ENCODE measurements at regions not wholly inside any gene's neighbourhood (a gene's known extent, or its start where the extent isn't known, plus 50 kb on each side); places are given as distances from the start of the nearest gene placed in this dataset.

DNA sequence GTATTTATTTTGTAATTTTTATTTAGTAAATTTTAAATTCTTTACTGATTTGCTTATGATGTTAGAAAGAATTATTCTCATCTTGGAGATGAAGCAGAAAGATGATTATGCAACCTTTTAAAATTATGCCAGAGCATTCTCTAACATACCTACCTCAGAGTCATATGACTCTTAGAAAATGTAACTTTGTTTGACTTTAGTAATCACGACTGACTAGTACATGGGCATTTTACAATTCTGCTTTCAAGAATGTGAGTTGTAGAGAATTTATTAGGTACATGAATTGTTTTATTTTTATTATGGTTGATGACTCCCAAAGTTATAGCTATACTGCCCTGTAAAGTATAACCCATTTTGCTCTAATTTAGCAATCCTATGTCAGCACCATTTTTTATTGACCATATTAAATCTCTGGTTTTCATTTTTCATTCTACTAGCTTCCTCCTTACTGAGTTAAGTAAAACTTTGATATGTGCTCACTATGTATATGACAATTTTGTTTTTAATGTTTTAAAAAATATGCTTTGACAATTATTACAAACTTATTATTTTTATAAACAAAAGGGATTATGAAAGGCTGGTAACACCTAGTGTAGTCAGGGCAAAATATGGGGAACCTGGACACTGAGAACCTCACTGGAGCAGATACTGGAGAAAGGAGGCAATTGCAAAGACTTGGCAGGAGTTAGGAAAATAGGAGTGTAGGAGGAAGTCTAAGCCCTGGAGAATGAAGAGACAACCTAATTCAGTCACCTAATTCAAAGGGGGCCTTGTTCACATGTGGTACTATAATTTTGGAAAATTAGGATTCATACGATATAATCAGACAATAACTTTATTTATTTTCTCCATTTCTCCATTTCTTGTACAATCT lies 249.7 kb upstream of the DAB2 start:
- H3K27me3 ChIP-seq (ENCODE audit: control insufficient read depth in 1 of 2, insufficient read depth in 2 of 2, low read length in 2 of 2), result no peaks in the 10 kb centered on the region
- H3K36me3 ChIP-seq (ENCODE audit: insufficient read depth, low read length), result no peaks in the 10 kb centered on the region
- no peaks in the 10 kb centered on the region for H3K9me3 ChIP-seq (ENCODE audit: low read length)
- H3K27ac ChIP-seq (ENCODE audit: low read depth, low read length), result no peak overlapping the region
- H3K9ac ChIP-seq (ENCODE audit: low read length), result no peak overlapping the region
- no peaks in the 10 kb centered on the region for H3K4me1 ChIP-seq (ENCODE audit: insufficient read depth, low read length)
- no peak overlapping the region for H3K4me3 ChIP-seq (ENCODE audit: low read depth in 1 of 2, low read length in 2 of 2)

DNA sequence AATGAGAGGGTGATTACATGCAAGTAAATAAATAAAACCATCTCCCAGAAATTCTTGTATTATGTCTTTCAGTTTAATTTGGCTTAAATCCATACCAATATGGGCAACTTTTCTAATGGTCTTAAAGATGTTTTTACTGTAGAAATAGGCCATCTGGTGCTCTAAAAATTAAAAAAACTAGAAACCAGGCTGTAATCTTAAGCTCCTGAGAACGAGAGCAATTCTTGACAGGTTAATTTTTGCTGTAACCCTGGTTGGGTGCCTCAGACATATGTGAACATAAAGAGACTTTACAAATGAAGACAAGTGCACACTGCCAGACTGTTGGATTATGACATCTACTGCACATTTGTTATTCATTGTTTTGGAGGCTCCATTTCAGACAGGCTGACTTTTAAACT lies 246.8 kb upstream of the DAB2 start:
- H3K4me1 ChIP-seq (ENCODE audit: insufficient read depth, low read length), result no peaks in the 10 kb centered on the region
- H3K27ac ChIP-seq (ENCODE audit: low read depth, low read length), result no peak overlapping the region
- H3K27me3 ChIP-seq (ENCODE audit: control insufficient read depth in 1 of 2, insufficient read depth in 2 of 2, low read length in 2 of 2), result no peaks in the 10 kb centered on the region
- no peaks in the 10 kb centered on the region for H3K36me3 ChIP-seq (ENCODE audit: insufficient read depth, low read length)
- no peak overlapping the region for H3K9ac ChIP-seq (ENCODE audit: low read length)
- H3K4me3 ChIP-seq (ENCODE audit: low read depth in 1 of 2, low read length in 2 of 2), result no peak overlapping the region
- no peaks in the 10 kb centered on the region for H3K9me3 ChIP-seq (ENCODE audit: low read length)

DNA sequence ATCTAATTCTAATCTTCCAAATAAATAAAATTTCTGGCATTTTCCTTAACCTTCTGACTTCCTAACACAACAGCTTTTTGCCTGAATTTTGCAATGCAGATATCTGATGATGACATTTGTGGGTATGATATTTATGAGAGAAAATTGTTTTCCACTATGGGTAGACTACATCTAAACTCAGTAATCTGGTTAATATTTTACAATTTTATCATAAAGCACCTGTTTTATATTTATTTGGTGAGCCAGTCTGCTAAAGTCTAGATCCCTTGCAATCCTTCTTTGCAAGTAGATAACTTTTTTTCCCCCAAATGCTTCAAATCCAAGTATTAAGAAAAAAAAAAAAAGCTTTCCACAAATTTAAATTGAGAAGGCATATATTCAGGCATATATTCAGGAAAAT lies 246.2 kb upstream of the DAB2 start:
- no peak overlapping the region for H3K9ac ChIP-seq (ENCODE audit: low read length)
- no peak overlapping the region for H3K27ac ChIP-seq (ENCODE audit: low read depth, low read length)
- H3K4me3 ChIP-seq (ENCODE audit: low read depth in 1 of 2, low read length in 2 of 2), result no peak overlapping the region
- H3K27me3 ChIP-seq (ENCODE audit: control insufficient read depth in 1 of 2, insufficient read depth in 2 of 2, low read length in 2 of 2), result no peaks in the 10 kb centered on the region
- no peaks in the 10 kb centered on the region for H3K9me3 ChIP-seq (ENCODE audit: low read length)
- no peaks in the 10 kb centered on the region for H3K36me3 ChIP-seq (ENCODE audit: insufficient read depth, low read length)
- no peaks in the 10 kb centered on the region for H3K4me1 ChIP-seq (ENCODE audit: insufficient read depth, low read length)

DNA sequence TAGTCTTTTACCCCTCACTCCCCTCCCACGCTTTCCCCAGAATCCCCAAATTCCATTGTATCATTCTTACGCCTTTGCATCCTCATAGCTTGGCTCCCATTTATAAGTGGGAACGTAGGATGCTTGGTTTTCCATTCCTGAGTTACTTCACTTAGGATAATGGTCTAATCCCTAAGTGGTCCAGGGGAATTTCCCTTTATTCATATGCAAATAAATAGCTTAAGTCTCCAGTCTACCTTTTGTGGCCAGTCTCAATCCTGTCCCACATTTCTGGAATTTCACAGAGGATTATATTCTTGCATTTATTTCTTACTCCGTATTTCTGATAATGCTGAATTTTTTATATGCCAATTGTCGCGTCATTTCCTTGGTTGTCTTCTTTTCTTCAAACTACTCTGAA lies 245.6 kb upstream of the DAB2 start:
- Histone ChIP-seq H3K36me3 (ENCODE audit: insufficient read depth, low read length) (no peaks in the 10 kb centered on the region), H3K27ac (ENCODE audit: low read depth, low read length) (no peak overlapping the region), H3K4me1 (ENCODE audit: insufficient read depth, low read length) (no peaks in the 10 kb centered on the region), H3K27me3 (ENCODE audit: control insufficient read depth in 1 of 2, insufficient read depth in 2 of 2, low read length in 2 of 2) (no peaks in the 10 kb centered on the region), H3K9ac (ENCODE audit: low read length) (no peak overlapping the region), H3K9me3 (ENCODE audit: low read length) (no peaks in the 10 kb centered on the region), H3K4me3 (ENCODE audit: low read depth in 1 of 2, low read length in 2 of 2) (no peak overlapping the region)

DNA sequence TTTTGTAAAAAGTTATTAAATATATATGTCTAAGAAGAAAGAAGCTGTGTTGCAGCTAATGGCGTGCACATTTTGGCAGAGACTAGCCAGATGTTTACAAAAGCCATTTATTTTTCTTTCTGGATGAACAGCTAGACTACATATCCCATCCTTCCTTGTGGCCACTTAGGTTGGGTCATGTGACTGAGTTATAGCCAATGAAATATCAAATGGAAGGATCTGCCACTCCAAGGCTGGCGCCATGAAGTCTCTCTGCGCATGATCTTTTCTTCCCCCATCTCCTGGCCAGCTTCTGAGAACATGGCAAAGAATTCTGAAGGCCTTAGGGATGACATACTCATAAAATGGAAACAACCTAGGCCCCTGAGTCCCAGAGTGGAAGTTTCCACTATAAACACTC lies 244.2 kb upstream of the DAB2 start:
- no peak overlapping the region for H3K9ac ChIP-seq (ENCODE audit: low read length)
- no peaks in the 10 kb centered on the region for H3K9me3 ChIP-seq (ENCODE audit: low read length)
- no peaks in the 10 kb centered on the region for H3K36me3 ChIP-seq (ENCODE audit: insufficient read depth, low read length)
- no peaks in the 10 kb centered on the region for H3K4me1 ChIP-seq (ENCODE audit: insufficient read depth, low read length)
- no peak overlapping the region for H3K27ac ChIP-seq (ENCODE audit: low read depth, low read length)
- H3K4me3 ChIP-seq (ENCODE audit: low read depth in 1 of 2, low read length in 2 of 2), result no peak overlapping the region
- no peaks in the 10 kb centered on the region for H3K27me3 ChIP-seq (ENCODE audit: control insufficient read depth in 1 of 2, insufficient read depth in 2 of 2, low read length in 2 of 2)

DNA sequence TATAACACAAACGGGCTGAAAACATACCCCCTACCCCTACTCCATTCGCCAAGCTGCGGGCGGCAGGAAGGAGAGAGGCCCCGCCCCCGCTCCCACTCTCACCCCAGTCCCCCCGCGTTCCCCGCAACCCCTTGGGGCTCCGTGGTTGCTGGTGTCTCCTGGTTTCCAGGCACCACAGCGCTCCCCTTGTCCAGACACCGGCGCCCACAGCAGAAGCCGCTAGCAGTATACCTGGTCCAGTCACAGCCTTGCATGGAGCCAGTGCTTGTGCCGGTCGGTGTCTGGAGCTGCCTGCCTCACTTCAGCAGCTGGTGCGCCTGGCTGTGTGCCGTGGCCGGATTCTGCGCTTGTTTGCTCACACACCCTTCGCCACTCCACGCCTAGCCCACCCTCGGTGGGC lies 240.5 kb upstream of the DAB2 start:
- no peaks in the 10 kb centered on the region for H3K9me3 ChIP-seq (ENCODE audit: low read length)
- no peak overlapping the region for H3K4me3 ChIP-seq (ENCODE audit: low read depth in 1 of 2, low read length in 2 of 2)
- H3K36me3 ChIP-seq (ENCODE audit: insufficient read depth, low read length), result no peaks in the 10 kb centered on the region
- no peak overlapping the region for H3K9ac ChIP-seq (ENCODE audit: low read length)
- no peaks in the 10 kb centered on the region for H3K4me1 ChIP-seq (ENCODE audit: insufficient read depth, low read length)
- no peak overlapping the region for H3K27ac ChIP-seq (ENCODE audit: low read depth, low read length)
- no peaks in the 10 kb centered on the region for H3K27me3 ChIP-seq (ENCODE audit: control insufficient read depth in 1 of 2, insufficient read depth in 2 of 2, low read length in 2 of 2)

DNA sequence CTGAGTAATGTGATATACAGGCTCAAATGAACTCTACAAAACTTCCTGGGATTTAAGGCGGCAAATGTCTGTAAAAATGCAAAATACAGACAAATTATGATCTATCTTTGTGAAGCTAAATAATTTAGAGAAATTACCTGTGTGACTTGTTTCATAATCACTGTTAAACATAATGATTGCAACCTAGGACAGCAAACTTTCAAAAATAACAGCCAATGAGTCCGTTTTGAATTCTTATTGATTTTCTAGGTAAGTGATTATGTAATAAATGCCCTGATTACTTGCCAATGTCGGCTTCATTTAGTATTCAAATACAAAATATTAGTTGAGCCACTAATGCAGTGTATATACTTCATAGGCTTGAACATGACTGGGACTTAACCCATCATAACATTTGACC lies 238.2 kb upstream of the DAB2 start:
- H3K27ac ChIP-seq (ENCODE audit: low read depth, low read length), result no peak overlapping the region
- H3K27me3 ChIP-seq (ENCODE audit: control insufficient read depth in 1 of 2, insufficient read depth in 2 of 2, low read length in 2 of 2), result no peaks in the 10 kb centered on the region
- H3K4me3 ChIP-seq (ENCODE audit: low read depth in 1 of 2, low read length in 2 of 2), result no peak overlapping the region
- no peaks in the 10 kb centered on the region for H3K36me3 ChIP-seq (ENCODE audit: insufficient read depth, low read length)
- H3K9me3 ChIP-seq (ENCODE audit: low read length), result no peaks in the 10 kb centered on the region
- no peak overlapping the region for H3K9ac ChIP-seq (ENCODE audit: low read length)
- no peaks in the 10 kb centered on the region for H3K4me1 ChIP-seq (ENCODE audit: insufficient read depth, low read length)

DNA sequence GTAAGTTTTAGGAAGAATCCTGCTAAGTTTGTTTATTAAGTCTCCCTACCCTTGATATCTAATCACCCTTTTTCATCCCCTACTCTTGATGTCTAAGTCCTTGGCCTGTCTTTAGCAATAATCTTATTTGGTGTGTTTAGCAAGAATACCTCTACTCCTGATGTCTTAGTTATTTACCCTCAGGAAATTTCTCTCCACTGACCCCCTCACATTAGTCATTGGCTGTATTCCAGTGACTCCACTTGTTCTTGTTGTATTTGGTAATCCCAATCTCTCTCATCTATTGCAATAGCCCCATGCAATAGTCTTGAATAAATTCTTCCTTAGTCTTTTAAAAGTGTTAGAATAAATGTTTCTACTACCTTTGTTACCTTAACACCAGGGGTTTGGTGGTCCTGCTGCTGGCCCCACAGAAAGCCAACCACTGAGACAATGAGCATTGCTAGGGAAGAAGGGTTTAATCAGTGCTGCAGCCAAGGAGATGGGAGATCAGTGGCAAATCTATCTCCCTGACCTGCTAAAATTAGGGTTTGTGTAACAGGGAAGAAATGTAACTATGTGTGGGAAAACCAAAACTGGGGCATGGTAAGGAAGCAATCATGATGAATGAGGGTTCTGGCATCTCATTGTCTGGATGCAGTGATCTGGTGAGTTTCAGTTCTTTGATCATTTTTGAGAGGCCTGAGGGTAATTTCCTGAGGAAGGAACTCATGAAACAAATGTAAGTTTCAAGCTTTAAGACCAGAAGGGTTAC lies 236.4 kb upstream of the DAB2 start:
- no peaks in the 10 kb centered on the region for H3K9me3 ChIP-seq (ENCODE audit: low read length)
- no peaks in the 10 kb centered on the region for H3K36me3 ChIP-seq (ENCODE audit: insufficient read depth, low read length)

DNA sequence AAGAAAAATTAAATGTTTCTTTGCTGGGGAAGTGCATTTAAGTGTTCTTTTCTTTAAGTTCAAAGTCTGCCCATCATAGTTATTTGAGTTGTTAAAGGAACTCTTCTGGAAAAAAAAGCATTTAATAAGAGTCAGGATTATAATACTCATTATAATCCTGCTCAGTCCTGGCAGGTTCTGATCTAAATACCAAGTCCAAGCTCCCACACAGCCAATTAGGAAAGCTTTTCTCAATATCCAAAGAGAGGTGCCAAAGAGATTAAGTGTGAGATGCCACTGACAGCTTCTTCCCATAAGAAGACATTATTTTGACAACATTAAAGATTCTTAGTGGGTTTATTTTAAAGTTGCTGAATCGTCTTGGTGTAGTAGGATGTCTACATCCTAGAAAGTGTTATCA lies 235.2 kb upstream of the DAB2 start:
- Histone ChIP-seq H3K36me3 (ENCODE audit: insufficient read depth, low read length) (no peaks in the 10 kb centered on the region), H3K9ac (ENCODE audit: low read length) (no peak overlapping the region), H3K9me3 (ENCODE audit: low read length) (no peaks in the 10 kb centered on the region), H3K4me1 (ENCODE audit: insufficient read depth, low read length) (no peaks in the 10 kb centered on the region), H3K4me3 (ENCODE audit: low read depth in 1 of 2, low read length in 2 of 2) (no peak overlapping the region), H3K27me3 (ENCODE audit: control insufficient read depth in 1 of 2, insufficient read depth in 2 of 2, low read length in 2 of 2) (no peaks in the 10 kb centered on the region), H3K27ac (ENCODE audit: low read depth, low read length) (no peak overlapping the region)

More for the DNA sequence above, 236.4 kb upstream of the DAB2 start:
- Histone ChIP-seq H3K4me3 (ENCODE audit: low read depth in 1 of 2, low read length in 2 of 2) (no peak overlapping the region), H3K4me1 (ENCODE audit: insufficient read depth, low read length) (no peaks in the 10 kb centered on the region), H3K9ac (ENCODE audit: low read length) (no peak overlapping the region), H3K27me3 (ENCODE audit: control insufficient read depth in 1 of 2, insufficient read depth in 2 of 2, low read length in 2 of 2) (no peaks in the 10 kb centered on the region), H3K27ac (ENCODE audit: low read depth, low read length) (no peak overlapping the region)

DNA sequence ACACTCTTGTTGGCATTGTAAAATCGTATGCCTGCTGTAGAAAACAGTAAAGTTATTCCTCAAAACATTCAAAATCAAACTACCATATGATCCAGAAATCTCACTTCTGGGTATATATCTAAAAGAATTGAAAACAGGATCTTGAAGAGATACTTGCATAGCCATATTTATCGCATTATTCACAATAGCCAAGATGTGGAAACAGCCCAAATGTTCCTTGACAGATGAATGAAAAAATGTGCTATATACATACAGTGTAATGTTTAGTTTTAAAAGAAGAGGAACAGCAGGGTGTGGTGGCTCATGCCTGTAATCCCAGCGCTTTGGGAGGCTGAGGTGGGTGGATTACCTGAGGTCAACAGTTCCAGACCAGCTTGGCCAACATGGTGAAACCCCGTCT lies 234.1 kb upstream of the DAB2 start:
- H3K27ac ChIP-seq (ENCODE audit: low read depth, low read length), result no peak overlapping the region
- H3K36me3 ChIP-seq (ENCODE audit: insufficient read depth, low read length), result no peaks in the 10 kb centered on the region
- no peak overlapping the region for H3K9ac ChIP-seq (ENCODE audit: low read length)
- no peak overlapping the region for H3K4me3 ChIP-seq (ENCODE audit: low read depth in 1 of 2, low read length in 2 of 2)
- H3K9me3 ChIP-seq (ENCODE audit: low read length), result no peaks in the 10 kb centered on the region
- H3K4me1 ChIP-seq (ENCODE audit: insufficient read depth, low read length), result no peaks in the 10 kb centered on the region
- H3K27me3 ChIP-seq (ENCODE audit: control insufficient read depth in 1 of 2, insufficient read depth in 2 of 2, low read length in 2 of 2), result no peaks in the 10 kb centered on the region

DNA sequence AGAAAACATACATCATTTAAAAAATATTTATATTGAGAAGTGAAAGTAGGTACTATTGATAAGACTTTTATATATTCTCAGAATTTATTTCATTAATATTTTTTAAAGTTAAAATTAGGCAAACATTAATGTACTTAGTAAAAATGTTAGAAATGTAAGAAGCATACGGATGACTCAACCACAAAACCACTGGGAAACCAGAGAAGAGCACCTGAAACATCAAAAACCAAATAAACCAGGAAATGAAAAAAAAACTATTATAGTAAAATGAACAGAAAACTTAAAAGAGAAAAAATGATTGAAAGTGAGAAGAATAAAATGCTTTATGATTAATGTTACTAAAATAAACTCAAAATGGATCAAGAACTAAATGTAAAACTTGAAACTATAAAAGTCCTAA lies 233.2 kb upstream of the DAB2 start:
- H3K27ac ChIP-seq (ENCODE audit: low read depth, low read length), result no peak overlapping the region
- H3K4me1 ChIP-seq (ENCODE audit: insufficient read depth, low read length), result no peaks in the 10 kb centered on the region

DNA sequence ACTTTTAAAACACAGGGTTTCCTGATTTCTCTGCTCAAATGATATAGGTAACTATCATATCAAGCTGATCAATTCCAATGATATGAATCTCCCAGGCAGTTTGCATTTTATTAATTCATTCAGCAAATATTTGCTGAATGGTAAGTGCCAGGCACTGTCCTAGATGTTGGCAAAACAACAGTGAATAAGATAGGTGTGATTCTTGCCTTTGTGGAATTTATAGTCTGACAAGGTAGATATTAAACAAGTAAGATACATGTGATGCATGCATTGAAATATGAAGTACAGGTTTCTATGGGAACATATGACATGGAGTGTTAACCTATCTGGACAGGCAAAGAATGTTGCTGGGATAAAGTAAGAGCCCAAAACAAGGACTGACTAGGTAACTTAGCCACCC lies 231.8 kb upstream of the DAB2 start:
- Histone ChIP-seq H3K9ac (ENCODE audit: low read length) (no peak overlapping the region), H3K36me3 (ENCODE audit: insufficient read depth, low read length) (no peaks in the 10 kb centered on the region), H3K9me3 (ENCODE audit: low read length) (no peaks in the 10 kb centered on the region), H3K4me1 (ENCODE audit: insufficient read depth, low read length) (no peaks in the 10 kb centered on the region), H3K4me3 (ENCODE audit: low read depth in 1 of 2, low read length in 2 of 2) (no peak overlapping the region), H3K27me3 (ENCODE audit: control insufficient read depth in 1 of 2, insufficient read depth in 2 of 2, low read length in 2 of 2) (no peaks in the 10 kb centered on the region), H3K27ac (ENCODE audit: low read depth, low read length) (no peak overlapping the region)

More for the DNA sequence above, 233.2 kb upstream of the DAB2 start:
- Histone ChIP-seq H3K9me3 (ENCODE audit: low read length) (no peaks in the 10 kb centered on the region), H3K4me3 (ENCODE audit: low read depth in 1 of 2, low read length in 2 of 2) (no peak overlapping the region), H3K9ac (ENCODE audit: low read length) (no peak overlapping the region), H3K36me3 (ENCODE audit: insufficient read depth, low read length) (no peaks in the 10 kb centered on the region), H3K27me3 (ENCODE audit: control insufficient read depth in 1 of 2, insufficient read depth in 2 of 2, low read length in 2 of 2) (no peaks in the 10 kb centered on the region)
